Daoy (cell line): ENCODE measurements at regions not wholly inside any gene's neighbourhood (a gene's known extent, or its start where the extent isn't known, plus 50 kb on each side); places are given as distances from the start of the nearest gene placed in this dataset.
"Not testable (repeated sequence)": the region's sequence is repeated elsewhere in the genome, so short reads cannot be mapped to it uniquely, and the experiment has no call there.

Experiments
- DNase-seq: peaks from one replicate; pipeline ENCODE4 v3.0.0-alpha.2; 2015; ENCODE audit warnings: low read depth

DNA sequence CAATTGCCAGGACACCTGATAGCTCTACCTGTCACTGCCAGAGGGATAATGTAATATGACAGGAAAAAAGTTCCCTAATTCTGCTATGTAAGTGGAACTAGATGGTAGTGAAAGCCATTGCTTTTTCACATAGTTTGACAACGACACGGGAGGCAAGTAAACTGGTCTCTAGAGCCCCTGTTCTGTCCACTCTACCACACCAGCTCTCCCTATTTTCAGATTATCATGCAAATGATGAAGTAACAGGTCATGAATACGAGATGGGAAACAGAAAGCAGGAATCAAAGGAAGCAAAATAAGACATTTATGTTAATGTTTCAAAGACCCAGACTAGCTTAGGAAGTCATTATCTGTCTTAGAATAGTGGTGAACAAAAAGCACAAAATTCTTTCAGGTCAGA is 56.2 kb downstream of the TAF11L14 start:
- no peak for DNase-seq

- DNase-seq = no peak
Observed at GRCh38 chr5:17691762-17692161, 57.5 kb downstream of the TAF11L14 start.

DNA sequence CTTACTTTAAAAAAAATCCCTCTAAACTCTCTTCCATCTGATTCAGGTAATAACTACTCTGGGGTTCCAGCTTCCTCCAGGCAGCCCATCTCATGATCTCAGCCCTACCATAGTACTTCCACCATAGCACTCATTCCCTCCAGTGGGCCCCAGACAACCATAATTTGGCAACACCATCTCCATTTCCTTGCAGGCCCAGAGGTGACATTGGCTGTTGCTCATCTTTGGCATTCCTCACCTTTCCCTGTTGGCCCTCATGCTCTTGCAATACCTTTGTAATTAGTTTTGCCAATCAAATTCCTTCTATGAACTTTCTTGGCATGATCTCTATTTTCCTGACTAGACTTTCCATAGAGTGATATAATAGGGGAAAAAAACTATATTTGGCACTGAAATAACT is 60.1 kb downstream of the TAF11L14 start:
- no peak for DNase-seq

GRCh38 chr5:17694914-17695313 is 60.7 kb downstream of the TAF11L14 start:
- DNase-seq = no peak

- DNase-seq = no peak
Observed at GRCh38 chr5:17696627-17697026, 62.4 kb downstream of the TAF11L14 start.

DNA sequence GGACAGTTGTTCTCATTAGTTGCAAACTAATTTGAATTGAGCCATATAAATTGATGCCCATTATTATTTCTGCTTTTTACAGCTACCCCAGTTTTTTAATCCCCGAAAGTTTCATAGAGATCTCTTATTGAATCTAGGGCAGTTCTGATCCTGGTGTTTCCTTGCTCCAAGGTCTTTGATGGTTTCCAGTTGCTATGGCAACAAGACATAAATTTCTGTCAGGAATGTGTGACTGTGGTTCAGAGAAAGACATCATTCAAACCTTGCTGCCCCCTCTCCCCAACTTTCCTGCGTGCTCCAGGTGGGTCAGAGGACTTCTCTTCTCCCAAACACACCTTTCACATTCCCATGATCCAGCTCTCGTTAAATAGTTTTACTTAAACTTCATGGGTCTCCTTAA is 63.4 kb downstream of the TAF11L14 start:
- no peak for DNase-seq

GRCh38 chr5:17709011-17709710 is 74.9 kb downstream of the TAF11L14 start:
- no peak for DNase-seq

GRCh38 chr5:17713301-17713700 is 79.0 kb downstream of the TAF11L14 start:
- DNase-seq = peak; percentile 13

DNA sequence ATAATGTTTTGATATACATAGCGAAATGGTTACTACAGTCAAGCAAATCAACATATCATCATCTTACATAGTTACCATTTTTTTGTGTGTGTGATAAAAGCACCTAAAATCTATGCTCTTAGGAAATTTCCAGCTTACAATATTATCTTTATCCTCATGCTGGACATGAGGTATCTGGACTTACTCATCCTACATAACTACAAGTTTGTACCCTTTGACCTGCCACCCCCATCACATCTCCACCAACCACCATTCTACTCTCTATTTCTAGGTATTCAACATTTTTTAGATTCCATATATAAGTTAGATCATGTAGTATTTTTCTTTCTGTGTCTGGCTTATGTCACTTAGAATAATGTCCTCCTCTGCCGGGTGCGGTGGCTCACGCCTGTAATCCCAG is 79.9 kb downstream of the TAF11L14 start:
- DNase-seq = no peak

- DNase-seq = peak; percentile 4
Observed at GRCh38 chr5:17719592-17719991, 85.3 kb downstream of the TAF11L14 start.

GRCh38 chr5:17720071-17720470 is 85.8 kb downstream of the TAF11L14 start:
- no peak for DNase-seq

DNA sequence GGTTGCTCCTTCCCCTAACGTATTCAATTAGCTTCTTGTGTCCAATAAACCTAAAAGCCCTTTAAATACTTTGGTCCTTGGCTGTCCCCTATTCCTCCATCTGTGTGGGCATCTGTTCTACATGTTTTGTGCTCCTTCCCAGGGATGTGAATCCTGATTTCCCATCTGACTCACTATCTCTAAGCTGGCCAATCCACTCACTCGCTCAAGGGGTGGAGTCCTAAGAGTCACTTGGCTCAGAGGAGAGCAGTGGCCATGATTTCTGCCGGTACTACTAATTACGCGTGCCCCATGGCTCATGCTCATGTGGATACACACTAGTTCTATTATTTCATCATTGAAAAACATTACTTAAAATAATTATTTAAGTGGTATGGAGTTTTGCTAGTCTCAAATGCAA is 89.6 kb downstream of the TAF11L14 start:
- peak; percentile 45 for DNase-seq

- DNase-seq = no peak
Observed at GRCh38 chr5:17727098-17727497, 92.8 kb downstream of the TAF11L14 start.

DNA sequence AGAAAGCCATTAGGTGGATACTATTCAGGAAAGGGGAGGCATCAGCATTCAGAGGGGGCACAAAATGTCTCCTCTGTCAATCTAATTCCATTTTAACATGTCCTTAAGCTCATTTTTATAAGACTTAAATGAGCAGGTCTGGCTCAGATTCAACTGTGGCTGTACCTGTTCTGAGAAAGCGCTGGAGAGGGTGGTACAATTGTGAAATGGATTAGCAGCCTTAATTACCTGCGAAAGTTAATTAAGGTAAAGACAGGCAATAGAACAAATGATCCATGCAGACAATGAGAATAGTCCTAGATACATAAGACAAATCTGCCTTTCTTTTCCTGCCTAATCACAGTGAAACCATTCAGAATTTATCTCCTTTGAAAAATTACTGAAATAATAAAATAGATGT is 96.2 kb downstream of the TAF11L14 start:
- no peak for DNase-seq

- DNase-seq = no peak
Observed at GRCh38 chr5:17732351-17732923, 98.2 kb downstream of the TAF11L14 start.

DNA sequence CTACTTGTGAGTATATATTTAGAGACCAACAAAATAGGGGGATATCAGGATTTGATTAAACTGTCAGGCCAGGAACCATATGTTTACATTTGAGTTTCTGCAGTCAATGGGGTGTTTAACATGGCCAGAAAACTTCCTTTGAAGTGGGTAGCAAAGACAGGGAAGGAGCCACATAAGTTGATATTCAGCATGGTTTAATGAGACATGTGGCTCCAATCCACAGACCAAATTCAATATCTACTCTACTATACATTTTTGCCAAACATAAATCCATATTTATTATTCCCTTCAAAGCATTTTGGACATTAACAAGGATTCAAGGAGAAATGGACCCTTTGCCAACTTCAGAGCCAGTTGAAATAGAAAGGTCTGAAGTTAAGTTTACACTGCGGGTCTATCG is 99.8 kb downstream of the TAF11L14 start:
- no peak for DNase-seq

DNA sequence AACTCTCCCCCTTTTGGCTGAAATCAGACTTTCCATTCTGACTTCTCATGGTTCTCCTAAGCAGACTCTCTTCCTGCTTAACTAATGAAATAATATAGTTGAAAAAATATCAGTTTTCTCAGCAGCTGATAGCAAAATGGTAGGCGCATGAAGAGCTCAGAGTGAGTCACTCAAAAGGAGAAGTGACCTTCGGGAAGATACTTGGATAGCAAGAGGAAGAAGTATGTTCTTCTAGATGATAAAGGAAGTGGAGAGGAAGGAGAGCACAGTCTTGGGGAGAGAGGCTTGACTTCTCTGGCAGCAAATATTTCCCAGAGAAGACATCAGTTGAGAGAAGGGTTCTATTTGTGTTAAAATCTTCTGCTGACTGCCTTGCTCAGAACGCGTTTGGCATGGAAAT is 101.5 kb downstream of the TAF11L14 start:
- DNase-seq = no peak

DNA sequence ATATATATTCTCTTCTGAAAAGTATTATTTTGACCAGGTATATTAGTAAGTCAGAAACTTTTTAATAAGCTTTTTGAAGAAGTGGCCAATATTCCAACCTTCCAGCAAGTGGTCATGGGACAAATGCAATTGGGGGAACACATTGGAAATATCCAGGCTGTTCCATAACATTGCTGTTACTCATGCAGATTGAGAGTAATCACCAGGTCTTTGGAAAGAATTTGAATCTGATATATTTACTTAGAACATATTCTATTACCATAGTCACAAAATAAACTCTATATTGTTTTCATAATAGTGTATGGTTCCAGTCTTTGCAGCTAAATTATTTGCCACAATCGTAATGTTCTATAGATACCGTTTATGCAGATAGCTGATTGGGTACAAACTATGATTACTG is 102.8 kb downstream of the TAF11L14 start:
- no peak for DNase-seq

- DNase-seq = no peak
Observed at GRCh38 chr5:17738446-17738845, 104.2 kb downstream of the TAF11L14 start.

DNA sequence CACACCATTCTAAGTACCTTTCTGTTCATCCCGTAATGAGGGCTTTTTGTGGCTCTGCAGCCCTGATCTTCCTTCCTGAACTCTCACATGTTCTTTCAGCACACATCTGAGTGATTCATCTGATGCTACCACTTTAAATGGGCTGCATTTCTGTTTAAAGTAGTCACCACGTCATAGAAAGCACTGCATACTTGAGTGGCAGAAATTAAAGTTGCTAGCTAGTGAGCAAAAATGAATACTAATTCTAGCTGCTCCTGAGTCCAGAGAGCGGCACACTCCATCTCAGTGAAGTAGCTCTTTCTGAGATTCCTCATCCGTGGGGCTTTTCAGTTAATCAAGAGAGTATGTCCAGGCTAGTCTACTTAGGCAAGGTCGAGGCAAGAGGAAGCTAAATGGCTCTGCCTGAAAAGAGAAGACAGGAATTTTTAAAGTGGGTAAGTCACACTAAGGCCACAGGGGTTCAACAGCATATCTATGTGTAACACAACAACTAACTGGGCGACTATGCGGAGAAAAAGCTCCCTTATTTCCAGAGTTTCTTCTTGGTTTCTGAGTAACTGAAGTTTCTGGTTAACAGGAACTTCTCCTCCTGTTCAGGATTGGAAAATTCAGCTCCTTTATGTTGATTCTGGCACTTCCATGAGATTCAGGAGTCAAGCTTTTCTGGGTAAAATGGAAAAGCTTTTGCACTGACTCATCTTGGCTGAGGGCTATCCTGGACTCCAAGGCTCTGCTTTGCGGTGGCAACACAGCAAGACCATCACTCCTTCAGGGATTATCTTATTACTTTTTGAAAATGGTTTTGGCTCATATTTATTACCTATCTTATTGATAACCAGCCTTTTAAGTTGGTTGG is 109.5 kb downstream of the TAF11L14 start:
- peak; percentile 78 for DNase-seq

DNA sequence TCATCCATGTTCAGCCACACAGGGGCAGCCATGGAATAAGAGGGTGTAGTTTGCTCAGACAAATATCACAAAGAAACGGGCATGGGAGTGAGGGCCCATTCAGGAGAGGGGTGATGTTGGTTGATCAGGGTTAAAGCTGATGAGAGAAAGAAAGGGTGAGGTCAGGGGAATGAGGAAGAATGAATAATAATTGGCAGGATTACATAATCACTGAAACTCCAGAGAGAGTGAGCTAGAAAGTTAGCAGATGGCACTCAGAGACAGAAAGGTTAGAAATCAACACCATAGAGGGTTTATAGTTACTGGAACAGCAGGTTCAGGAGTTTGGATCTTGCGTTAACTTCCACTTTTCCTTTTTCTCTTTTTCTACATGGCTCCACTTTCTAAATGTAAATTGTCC is 113.9 kb downstream of the TAF11L14 start:
- DNase-seq = no peak

DNA sequence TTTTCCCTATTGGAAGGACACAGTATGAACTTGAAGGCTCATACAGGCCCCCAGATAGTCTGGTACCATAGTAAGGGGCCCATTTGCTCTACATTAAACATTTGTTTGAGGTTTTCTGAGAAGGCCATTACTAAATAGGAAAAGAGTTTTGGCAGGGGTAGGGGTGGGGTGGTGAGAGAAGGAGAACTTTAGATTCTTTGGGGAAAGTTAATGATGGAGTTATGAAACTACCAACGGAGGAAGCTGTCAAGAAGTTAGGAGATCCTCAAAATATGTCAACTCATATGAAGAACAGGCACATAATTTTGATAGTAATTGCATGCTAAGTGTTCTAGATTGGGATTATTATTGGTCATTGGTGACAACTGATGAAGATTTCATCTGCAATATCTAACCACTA is 114.7 kb downstream of the TAF11L14 start:
- DNase-seq = no peak

GRCh38 chr5:17755406-17755805 is 121.1 kb downstream of the TAF11L14 start:
- not testable (repeated sequence) for DNase-seq
